Osteoblast (primary cell): ENCODE measurements at regions not wholly inside any gene's neighbourhood (a gene's known extent, or its start where the extent isn't known, plus 50 kb on each side); places are given as distances from the start of the nearest gene placed in this dataset.

Experiments used
- DNase-seq: peaks from one replicate; pipeline ENCODE4 v3.0.0; 2011; ENCODE audit warnings: low spot score, mixed read lengths; ENCODE audit not compliant: insufficient read length; ENCODE audit errors: missing footprints
- H2AFZ ChIP-seq: 2 replicates; pipeline ENCODE4 v1.6.0; 2011; ENCODE audit warnings: mild to moderate bottlenecking, low read length
- H3K27ac ChIP-seq: 2 replicates; pipeline ENCODE4 v1.5.1; 2011; ENCODE audit warnings: mild to moderate bottlenecking, low read depth, low read length, moderate library complexity
- H3K27me3 ChIP-seq: 2 replicates; pipeline ENCODE4 v1.6.0; 2012; ENCODE audit warnings: mild to moderate bottlenecking, control low read depth, inconsistent platforms, low read length, moderate library complexity; ENCODE audit not compliant: insufficient read depth
- H3K36me3 ChIP-seq: 2 replicates; pipeline ENCODE4 v1.5.1; 2011; ENCODE audit warnings: mild to moderate bottlenecking, low read length, control low read depth, moderate library complexity; ENCODE audit not compliant: insufficient read depth
- H3K4me1 ChIP-seq: 2 replicates; pipeline ENCODE4 v1.5.1; 2011; ENCODE audit warnings: mild to moderate bottlenecking, low read length, control low read depth, moderate library complexity; ENCODE audit not compliant: insufficient read depth
- H3K4me2 ChIP-seq: 2 replicates; pipeline ENCODE4 v1.6.0; 2011; ENCODE audit warnings: mild to moderate bottlenecking, low read length; ENCODE audit not compliant: insufficient read depth
- H3K4me3 ChIP-seq: fragments of 200-600 bp; sonication (generic); 3 replicates; pipeline ENCODE4 v1.5.1; 2012; ENCODE audit warnings: mild to moderate bottlenecking, low read length, inconsistent platforms; ENCODE audit not compliant: insufficient read depth
- H3K79me2 ChIP-seq: 2 replicates; pipeline ENCODE4 v1.6.0; 2012; ENCODE audit warnings: mild to moderate bottlenecking, low read length, control low read depth, inconsistent platforms; ENCODE audit not compliant: insufficient read depth
- H3K9me3 ChIP-seq: 2 replicates; pipeline ENCODE4 v1.5.1; 2011; ENCODE audit warnings: low read depth, low read length, control low read depth
- H4K20me1 ChIP-seq: 2 replicates; pipeline ENCODE4 v1.6.0; 2012; ENCODE audit warnings: mild to moderate bottlenecking, low read length, control low read depth; ENCODE audit not compliant: insufficient read depth
- CTCF ChIP-seq: IDR thresholded peaks from 2 replicates; pipeline ENCODE4 v1.5.1; 2011; ENCODE audit warnings: mild to moderate bottlenecking, low read depth, low read length, moderate library complexity; ENCODE audit errors: extremely low read depth

GRCh38 chr4:3715855-3716630 is 50.1 kb upstream of the ADRA2C start:
- Histone ChIP-seq H3K79me2 (no peaks in the 10 kb centered on the region), H3K4me2 (no peak overlapping the region), H3K4me3 (no peak overlapping the region), H3K27me3 (peaks cover 23% of the 10 kb centered on the region), H2AFZ (no peak overlapping the region), H4K20me1 (no peaks in the 10 kb centered on the region), H3K36me3 (no peaks in the 10 kb centered on the region), H3K9me3 (peaks cover 8% of the 10 kb centered on the region), H3K27ac (no peak overlapping the region), H3K4me1 (no peaks in the 10 kb centered on the region)
- TF ChIP-seq CTCF: no peak
- no peak for DNase-seq

- peaks cover 8% of the 10 kb centered on the region for H3K9me3 ChIP-seq
- DNase-seq: no peak
- no peak overlapping the region for H3K27ac ChIP-seq
- no peaks in the 10 kb centered on the region for H3K36me3 ChIP-seq
- H3K4me3 ChIP-seq: no peak overlapping the region
- H3K4me2 ChIP-seq: no peak overlapping the region
- no peaks in the 10 kb centered on the region for H4K20me1 ChIP-seq
- H3K79me2 ChIP-seq: no peaks in the 10 kb centered on the region
- H2AFZ ChIP-seq: no peak overlapping the region
- H3K27me3 ChIP-seq: peaks cover 16% of the 10 kb centered on the region
- no peaks in the 10 kb centered on the region for H3K4me1 ChIP-seq
- no peak for TF ChIP-seq CTCF
Measured at GRCh38 chr4:3715061-3715854, 50.9 kb upstream of the ADRA2C start.

DNA sequence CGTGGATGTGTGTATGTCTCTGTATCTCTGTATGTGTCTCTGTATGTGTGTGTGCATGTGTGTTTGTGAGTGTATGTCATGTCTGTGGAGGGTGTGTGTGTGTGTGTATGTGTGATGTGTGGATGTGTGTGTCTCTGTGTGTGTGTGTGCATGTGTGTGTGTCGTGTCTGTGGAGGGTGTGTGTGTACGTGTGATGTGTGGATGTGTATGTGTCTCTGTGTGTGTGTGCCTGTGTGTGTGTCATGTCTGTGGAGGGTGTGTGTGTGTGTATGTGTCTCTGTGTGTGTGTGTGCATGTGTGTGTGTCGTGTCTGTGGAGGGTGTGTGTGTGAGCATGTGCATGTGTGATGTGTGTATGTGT is 51.6 kb upstream of the ADRA2C start:
- DNase-seq: no peak

More for the DNA sequence above, 51.6 kb upstream of the ADRA2C start:
- H3K4me3 ChIP-seq: no peak overlapping the region
- H3K27ac ChIP-seq: no peak overlapping the region
- no peaks in the 10 kb centered on the region for H3K36me3 ChIP-seq
- H2AFZ ChIP-seq: no peak overlapping the region
- no peaks in the 10 kb centered on the region for H4K20me1 ChIP-seq
- peaks cover 8% of the 10 kb centered on the region for H3K9me3 ChIP-seq
- peaks cover 13% of the 10 kb centered on the region for H3K27me3 ChIP-seq
- H3K79me2 ChIP-seq: no peaks in the 10 kb centered on the region
- H3K4me2 ChIP-seq: no peak overlapping the region
- H3K4me1 ChIP-seq: no peaks in the 10 kb centered on the region
- TF ChIP-seq CTCF: no peak
